ENCODE measurements at regions not wholly inside any gene's neighbourhood (a gene's known extent, or its start where the extent isn't known, plus 50 kb on each side); places are given as distances from the start of the nearest gene placed in this dataset.

GRCh38 chr16:61210076-61210475 lies 826.2 kb downstream of the CDH8 start:
- intact Hi-C loops (cut with micrococcal nuclease) = no loop called here
- H3K27ac Mint-ChIP-seq = no peak overlapping the region
- H3K9me3 Mint-ChIP-seq = peaks cover 23% of the 10 kb centered on the region
- H3K4me3 Mint-ChIP-seq = no peak overlapping the region
- no peaks in the 10 kb centered on the region for H3K4me1 Mint-ChIP-seq (ENCODE audit: low read depth)
- no peaks in the 10 kb centered on the region for H3K27me3 Mint-ChIP-seq (ENCODE audit: insufficient read depth)
- DNase-seq (ENCODE audit: low spot score) = no peak
- H3K36me3 Mint-ChIP-seq (ENCODE audit: low read depth) = no peaks in the 10 kb centered on the region

DNA sequence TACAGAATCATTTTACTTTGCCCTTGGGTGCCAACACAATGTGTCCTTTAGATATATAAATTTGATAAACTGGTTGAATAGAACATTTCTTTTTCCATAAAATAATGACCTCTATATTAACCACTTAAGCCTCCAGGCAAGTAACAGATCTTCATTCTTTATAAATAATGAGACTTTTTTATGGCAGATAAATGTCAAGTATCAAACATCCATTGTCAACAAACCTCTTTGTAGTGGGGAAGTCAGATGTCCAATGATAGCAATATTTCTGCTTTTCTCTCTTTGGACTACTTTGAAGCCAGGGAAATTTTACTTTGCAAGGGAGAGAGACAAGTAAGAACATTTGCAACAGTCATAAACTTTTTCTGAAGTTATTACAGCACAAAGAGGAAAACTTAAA lies 841.2 kb downstream of the CDH8 start:
- peaks cover 22% of the 10 kb centered on the region for H3K9me3 Mint-ChIP-seq
- H3K4me3 Mint-ChIP-seq = no peak overlapping the region
- H3K36me3 Mint-ChIP-seq (ENCODE audit: low read depth) = no peaks in the 10 kb centered on the region
- no peaks in the 10 kb centered on the region for H3K27me3 Mint-ChIP-seq (ENCODE audit: insufficient read depth)
- no peaks in the 10 kb centered on the region for H3K4me1 Mint-ChIP-seq (ENCODE audit: low read depth)
- no peak for DNase-seq (ENCODE audit: low spot score)
- H3K27ac Mint-ChIP-seq = no peak overlapping the region
- intact Hi-C loops (cut with micrococcal nuclease) = no loop called here

GRCh38 chr16:61194573-61194972 lies 841.7 kb downstream of the CDH8 start:
- H3K27ac Mint-ChIP-seq = no peak overlapping the region
- no peaks in the 10 kb centered on the region for H3K27me3 Mint-ChIP-seq (ENCODE audit: insufficient read depth)
- H3K4me1 Mint-ChIP-seq (ENCODE audit: low read depth) = no peaks in the 10 kb centered on the region
- no peaks in the 10 kb centered on the region for H3K36me3 Mint-ChIP-seq (ENCODE audit: low read depth)
- DNase-seq (ENCODE audit: low spot score) = no peak
- no peak overlapping the region for H3K4me3 Mint-ChIP-seq
- peaks cover 19% of the 10 kb centered on the region for H3K9me3 Mint-ChIP-seq
- intact Hi-C loops (cut with micrococcal nuclease) = no loop called here

DNA sequence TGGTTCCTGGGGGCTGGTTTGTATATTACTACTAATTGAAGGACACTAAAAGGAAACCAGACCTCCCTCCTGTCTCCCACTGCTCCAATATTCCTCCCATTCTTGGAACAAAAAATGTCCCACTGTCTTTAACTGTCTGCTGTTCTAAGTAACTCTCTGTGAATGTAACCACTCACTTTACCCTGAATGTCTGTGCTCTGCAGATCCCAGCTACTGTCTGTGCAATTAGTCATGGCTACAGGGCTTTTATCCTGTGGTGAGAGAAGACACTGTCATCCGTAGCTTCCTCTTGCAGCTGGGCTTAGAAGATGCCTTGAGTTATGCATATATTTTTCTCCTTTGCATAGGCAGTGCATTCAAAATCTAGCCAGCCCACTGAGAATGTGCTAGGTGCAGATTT lies 853.8 kb downstream of the CDH8 start:
- Mint-ChIP-seq H3K4me3 (no peak overlapping the region), H3K27me3 (ENCODE audit: insufficient read depth) (no peaks in the 10 kb centered on the region), H3K36me3 (ENCODE audit: low read depth) (no peaks in the 10 kb centered on the region), H3K27ac (no peak overlapping the region), H3K4me1 (ENCODE audit: low read depth) (no peaks in the 10 kb centered on the region), H3K9me3 (peaks cover 24% of the 10 kb centered on the region)
- DNase-seq (ENCODE audit: low spot score) = no peak
- intact Hi-C loops (cut with micrococcal nuclease) = no loop called here

GRCh38 chr16:61181982-61182381 lies 854.3 kb downstream of the CDH8 start:
- Mint-ChIP-seq H3K27me3 (ENCODE audit: insufficient read depth) (no peaks in the 10 kb centered on the region), H3K27ac (no peak overlapping the region), H3K4me3 (no peak overlapping the region), H3K4me1 (ENCODE audit: low read depth) (no peaks in the 10 kb centered on the region), H3K9me3 (peaks cover 26% of the 10 kb centered on the region), H3K36me3 (ENCODE audit: low read depth) (no peaks in the 10 kb centered on the region)
- DNase-seq (ENCODE audit: low spot score) = no peak
- intact Hi-C loops (cut with micrococcal nuclease) = no loop called here

DNA sequence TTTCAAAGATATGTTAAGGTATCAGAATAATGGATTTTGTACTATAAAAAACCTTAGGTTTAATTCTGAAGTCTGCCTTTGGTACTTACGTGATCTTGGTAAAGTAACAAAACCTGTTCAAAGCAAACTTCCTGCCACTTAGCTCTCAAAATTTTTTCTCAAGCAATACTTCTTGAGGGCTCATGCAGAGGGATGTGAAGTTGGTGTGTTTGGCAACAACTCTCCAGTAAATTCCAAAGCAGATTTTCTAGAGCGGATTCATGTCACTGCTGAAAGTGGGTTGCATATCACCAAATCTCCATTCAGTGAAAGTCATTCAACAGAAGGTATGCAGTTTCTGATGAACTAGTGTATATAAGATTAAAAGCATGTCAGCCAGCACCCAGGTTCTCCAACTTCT lies 856.7 kb downstream of the CDH8 start:
- no peak overlapping the region for H3K4me3 Mint-ChIP-seq
- intact Hi-C loops (cut with micrococcal nuclease) = no loop called here
- H3K4me1 Mint-ChIP-seq (ENCODE audit: low read depth) = no peaks in the 10 kb centered on the region
- no peaks in the 10 kb centered on the region for H3K27me3 Mint-ChIP-seq (ENCODE audit: insufficient read depth)
- no peak overlapping the region for H3K27ac Mint-ChIP-seq
- H3K36me3 Mint-ChIP-seq (ENCODE audit: low read depth) = no peaks in the 10 kb centered on the region
- H3K9me3 Mint-ChIP-seq = peaks cover 31% of the 10 kb centered on the region
- no peak for DNase-seq (ENCODE audit: low spot score)

GRCh38 chr16:61165797-61166196 lies 870.4 kb downstream of the CDH8 start:
- Mint-ChIP-seq H3K4me3 (no peak overlapping the region), H3K4me1 (ENCODE audit: low read depth) (no peaks in the 10 kb centered on the region), H3K9me3 (peaks cover 9% of the 10 kb centered on the region), H3K27me3 (ENCODE audit: insufficient read depth) (no peaks in the 10 kb centered on the region), H3K36me3 (ENCODE audit: low read depth) (no peaks in the 10 kb centered on the region), H3K27ac (no peak overlapping the region)
- DNase-seq (ENCODE audit: low spot score) = no peak
- intact Hi-C loops (cut with micrococcal nuclease) = no loop called here

GRCh38 chr16:61150351-61150750 lies 885.9 kb downstream of the CDH8 start:
- H3K4me1 Mint-ChIP-seq (ENCODE audit: low read depth) = no peaks in the 10 kb centered on the region
- H3K4me3 Mint-ChIP-seq = no peak overlapping the region
- H3K9me3 Mint-ChIP-seq = peaks cover 18% of the 10 kb centered on the region
- no peak overlapping the region for H3K27ac Mint-ChIP-seq
- intact Hi-C loops (cut with micrococcal nuclease) = no loop called here
- H3K36me3 Mint-ChIP-seq (ENCODE audit: low read depth) = no peaks in the 10 kb centered on the region
- DNase-seq (ENCODE audit: low spot score) = no peak
- H3K27me3 Mint-ChIP-seq (ENCODE audit: insufficient read depth) = no peaks in the 10 kb centered on the region

DNA sequence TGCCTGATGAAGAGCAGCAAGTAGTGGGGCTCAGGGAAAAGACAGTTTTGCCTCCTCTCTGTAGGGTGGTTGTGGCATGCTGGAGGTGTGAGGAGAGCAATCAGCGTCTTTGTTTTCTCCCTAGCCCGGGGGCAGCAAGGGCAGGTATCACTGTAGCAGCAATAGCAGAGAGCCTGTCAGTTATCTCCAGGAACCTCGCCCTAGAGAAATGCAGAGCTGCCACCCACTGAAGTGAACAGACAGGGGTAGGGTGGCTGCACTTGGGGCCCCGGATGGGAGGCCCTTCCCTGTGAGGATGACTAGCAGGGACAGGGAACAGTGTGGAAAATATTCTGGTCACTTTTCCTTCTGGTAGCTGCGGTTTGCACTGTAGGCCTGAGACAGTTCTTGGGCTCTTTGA lies 886.5 kb downstream of the CDH8 start:
- intact Hi-C loops (cut with micrococcal nuclease) = no loop called here
- Mint-ChIP-seq H3K27ac (no peak overlapping the region), H3K9me3 (peaks cover 23% of the 10 kb centered on the region), H3K27me3 (ENCODE audit: insufficient read depth) (no peaks in the 10 kb centered on the region), H3K36me3 (ENCODE audit: low read depth) (no peaks in the 10 kb centered on the region), H3K4me1 (ENCODE audit: low read depth) (no peaks in the 10 kb centered on the region), H3K4me3 (no peak overlapping the region)
- DNase-seq (ENCODE audit: low spot score) = no peak

GRCh38 chr16:61148930-61149329 lies 887.3 kb downstream of the CDH8 start:
- Mint-ChIP-seq H3K27ac (no peak overlapping the region), H3K27me3 (ENCODE audit: insufficient read depth) (no peaks in the 10 kb centered on the region), H3K36me3 (ENCODE audit: low read depth) (no peaks in the 10 kb centered on the region), H3K4me3 (no peak overlapping the region), H3K4me1 (ENCODE audit: low read depth) (no peaks in the 10 kb centered on the region), H3K9me3 (peaks cover 26% of the 10 kb centered on the region)
- no peak for DNase-seq (ENCODE audit: low spot score)
- intact Hi-C loops (cut with micrococcal nuclease) = no loop called here

DNA sequence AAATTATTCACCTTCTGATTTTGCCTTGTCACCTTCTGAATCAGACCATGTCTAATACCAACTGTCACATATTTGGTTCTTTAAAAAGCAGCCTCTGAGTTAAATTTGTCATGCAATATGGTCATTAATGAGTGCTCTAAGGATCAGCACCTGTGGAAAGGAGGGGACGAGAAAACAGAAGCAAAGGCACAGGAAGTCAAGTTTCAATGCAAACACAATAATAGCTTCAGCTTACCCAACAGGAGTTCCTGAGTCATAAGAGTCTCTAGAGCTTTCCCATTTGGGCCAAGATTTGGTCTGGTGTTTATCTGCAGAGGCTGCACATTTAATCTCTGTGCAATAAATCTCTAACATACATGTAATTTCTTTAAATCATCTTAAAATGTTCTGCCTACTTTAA lies 889.8 kb downstream of the CDH8 start:
- intact Hi-C loops (cut with micrococcal nuclease) = no loop called here
- Mint-ChIP-seq H3K4me3 (no peak overlapping the region), H3K27ac (no peak overlapping the region), H3K27me3 (ENCODE audit: insufficient read depth) (no peaks in the 10 kb centered on the region), H3K4me1 (ENCODE audit: low read depth) (no peaks in the 10 kb centered on the region), H3K36me3 (ENCODE audit: low read depth) (no peaks in the 10 kb centered on the region), H3K9me3 (peaks cover 41% of the 10 kb centered on the region)
- DNase-seq (ENCODE audit: low spot score) = no peak

DNA sequence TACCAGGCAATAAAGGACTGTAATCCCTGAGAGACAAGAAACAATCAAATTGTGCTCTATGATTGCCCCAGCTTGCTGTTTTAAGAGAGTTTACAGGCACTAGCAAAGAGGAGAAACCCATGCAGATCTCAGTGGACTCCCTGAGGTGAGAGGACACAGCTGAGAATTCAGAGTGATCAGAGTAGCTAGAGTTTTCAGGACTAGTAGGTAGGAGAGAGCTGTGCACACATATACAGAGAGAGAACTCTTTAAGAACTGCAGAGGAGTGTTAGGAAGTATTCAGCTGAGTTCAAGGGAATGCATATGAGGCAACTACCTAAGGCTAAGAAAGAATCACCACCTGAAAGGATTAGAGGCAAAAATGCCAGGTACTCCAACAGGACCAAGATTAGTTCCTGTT lies 904.8 kb downstream of the CDH8 start:
- Mint-ChIP-seq H3K4me1 (ENCODE audit: low read depth) (no peaks in the 10 kb centered on the region), H3K27ac (no peak overlapping the region), H3K27me3 (ENCODE audit: insufficient read depth) (no peaks in the 10 kb centered on the region), H3K9me3 (peaks cover 25% of the 10 kb centered on the region), H3K36me3 (ENCODE audit: low read depth) (no peaks in the 10 kb centered on the region), H3K4me3 (no peak overlapping the region)
- DNase-seq (ENCODE audit: low spot score) = no peak
- intact Hi-C loops (cut with micrococcal nuclease) = no loop called here

DNA sequence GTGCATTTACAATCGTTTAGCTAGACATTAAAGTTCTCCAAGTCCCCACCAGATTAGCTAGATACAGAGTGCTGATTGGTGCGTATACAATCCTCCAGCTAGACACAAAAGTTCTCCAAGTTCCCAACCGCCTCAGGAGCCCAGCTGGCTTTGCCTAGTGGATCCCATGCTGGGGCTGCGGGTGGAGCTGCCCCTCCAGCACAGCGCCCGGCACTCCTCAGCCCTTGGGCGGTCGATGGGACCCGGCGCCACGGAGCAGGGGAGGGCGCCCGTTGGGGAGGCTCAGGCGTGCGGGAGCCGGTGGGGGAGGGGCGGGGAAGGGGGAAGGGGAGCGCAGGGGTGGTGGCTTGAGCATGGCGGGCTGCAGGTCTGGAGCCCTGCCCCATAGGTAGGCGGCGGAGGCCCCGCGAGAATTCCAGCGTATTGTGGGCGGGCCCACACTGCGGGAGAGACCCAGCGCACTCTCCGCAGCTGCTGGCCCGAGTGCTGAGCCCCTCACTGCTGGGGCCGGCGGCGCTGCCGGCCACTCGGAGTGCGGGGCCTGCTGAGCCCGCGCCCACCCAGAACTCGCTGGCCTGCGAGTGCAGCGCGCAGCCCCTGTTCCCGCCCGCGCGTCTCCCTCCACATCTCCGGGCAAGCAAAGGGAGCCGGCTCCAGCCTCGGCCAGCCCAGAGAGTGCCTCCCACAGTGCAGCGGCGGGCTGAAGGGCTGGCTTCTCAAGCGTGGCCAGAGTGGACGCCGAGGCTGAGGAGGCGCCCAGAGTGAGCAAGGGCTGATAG lies 907.5 kb downstream of the CDH8 start:
- H3K36me3 Mint-ChIP-seq (ENCODE audit: low read depth) = no peaks in the 10 kb centered on the region
- H3K4me3 Mint-ChIP-seq = no peak overlapping the region
- intact Hi-C loops (cut with micrococcal nuclease) = no loop called here
- no peaks in the 10 kb centered on the region for H3K4me1 Mint-ChIP-seq (ENCODE audit: low read depth)
- no peak for DNase-seq (ENCODE audit: low spot score)
- H3K27ac Mint-ChIP-seq = no peak overlapping the region
- no peaks in the 10 kb centered on the region for H3K27me3 Mint-ChIP-seq (ENCODE audit: insufficient read depth)
- H3K9me3 Mint-ChIP-seq = peaks cover 25% of the 10 kb centered on the region

GRCh38 chr16:61105544-61105943 lies 930.7 kb downstream of the CDH8 start:
- Mint-ChIP-seq H3K36me3 (ENCODE audit: low read depth) (no peaks in the 10 kb centered on the region), H3K9me3 (peaks cover 14% of the 10 kb centered on the region)

More at GRCh38 chr16:61105544-61105943, 930.7 kb downstream of the CDH8 start:
- Mint-ChIP-seq H3K27ac (no peak overlapping the region), H3K27me3 (ENCODE audit: insufficient read depth) (no peaks in the 10 kb centered on the region), H3K4me1 (ENCODE audit: low read depth) (no peaks in the 10 kb centered on the region), H3K4me3 (no peak overlapping the region)
- no peak for DNase-seq (ENCODE audit: low spot score)
- intact Hi-C loops (cut with micrococcal nuclease) = no loop called here
